B cell (primary cell): ENCODE measurements at regions not wholly inside any gene's neighbourhood (a gene's known extent, or its start where the extent isn't known, plus 50 kb on each side); places are given as distances from the start of the nearest gene placed in this dataset.
"Not testable (repeated sequence)": the region's sequence is repeated elsewhere in the genome, so short reads cannot be mapped to it uniquely, and the experiment has no call there.

Experiments used
- ATAC-seq: fragments of 200-7000 bp; cut with Tn5 transposase; one replicate; pipeline ENCODE4 v1.10.0; 2021; ENCODE audit warnings: low read depth, mild to moderate bottlenecking, moderate number of reproducible peaks, moderate library complexity
- CTCF ChIA-PET: fragments of 350-600 bp; sonication (Branson Sonifier 250); formaldehyde crosslinking; loops from one replicate; lab custom pipeline; 2021; ENCODE audit warnings: antibody characterized with exemption, inconsistent platforms; lab: Charles Lee
- POLR2A ChIA-PET: fragments of 350-600 bp; sonication (Branson Sonifier 250); formaldehyde crosslinking; loops from one replicate; lab custom pipeline; 2021; ENCODE audit warnings: antibody characterized with exemption; lab: Charles Lee
- DNase-seq: peaks from one replicate; pipeline ENCODE4 v3.0.0; 2013
- H2AFZ ChIP-seq: 2 replicates; pipeline ENCODE4 v1.6.1; 2012; ENCODE audit warnings: mild to moderate bottlenecking, low read depth, low read length; ENCODE audit not compliant: insufficient read depth, poor library complexity, severe bottlenecking
- H3K27ac ChIP-seq, 2 donors: 1 replicate in 1 of 2; 2 replicates in 1 of 2; pipeline ENCODE4 v1.5.1; 2012 to 2013; ENCODE audit warnings: low read length in 2 of 2, mild to moderate bottlenecking in 2 of 2, moderate library complexity in 1 of 2
- H3K27me3 ChIP-seq, 4 experiments: fragments of 200-600 bp in 1 of 4; sonication (generic) in 1 of 4; replicated peaks in 1 of 4; 1 replicate in 2 of 4; 2 replicates in 2 of 4; pipeline versions ENCODE4 v1.6.1 to v1.7.0; 2013 to 2016; ENCODE audit warnings: low read length in 3 of 4, mild to moderate bottlenecking in 2 of 4, mixed read lengths in 1 of 4, moderate library complexity in 1 of 4; ENCODE audit not compliant: insufficient read depth in 4 of 4, control insufficient read depth in 3 of 4; ENCODE audit errors: control extremely low read depth in 1 of 4
- H3K36me3 ChIP-seq, 2 experiments: replicated peaks in 1 of 2; 1 replicate in 1 of 2; 2 replicates in 1 of 2; pipeline versions ENCODE4 v1.6.1 to v1.7.1; 2013; ENCODE audit warnings: low read length in 1 of 2; ENCODE audit not compliant: insufficient read depth in 2 of 2, control insufficient read depth in 1 of 2; ENCODE audit errors: control extremely low read depth in 1 of 2, extremely low read depth in 1 of 2
- H3K4me1 ChIP-seq, 2 donors: fragments of 200-600 bp in 1 of 2; sonication (generic) in 1 of 2; 1 replicate in 1 of 2; 2 replicates in 1 of 2; pipeline versions ENCODE4 v1.5.1 to v1.6.1; 2013 to 2017; ENCODE audit warnings: low read length in 2 of 2; ENCODE audit not compliant: control insufficient read depth in 2 of 2, insufficient read depth in 2 of 2
- H3K4me2 ChIP-seq: replicated peaks from 2 replicates; pipeline ENCODE3; 2012; ENCODE audit warnings: mild to moderate bottlenecking, low read depth, low read length; ENCODE audit not compliant: poor library complexity, severe bottlenecking
- H3K4me3 ChIP-seq, 5 experiments: fragments of 200-600 bp in 1 of 5; sonication (generic) in 1 of 5; 1 replicate in 3 of 5; 2 replicates in 2 of 5; pipeline versions ENCODE4 v1.5.1 to v1.7.0; 2011 to 2016; ENCODE audit warnings: low read length in 4 of 5, mild to moderate bottlenecking in 4 of 5, low read depth in 2 of 5, control low read depth in 1 of 5, moderate library complexity in 1 of 5; ENCODE audit not compliant: insufficient read depth in 1 of 5; ENCODE audit errors: control extremely low read depth in 1 of 5, extremely low read depth in 1 of 5
- H3K79me2 ChIP-seq: fragments of 200-600 bp; sonication (generic); one replicate; pipeline ENCODE4 v1.6.0; 2016; ENCODE audit warnings: low read length; ENCODE audit not compliant: control insufficient read depth, insufficient read depth
- H3K9ac ChIP-seq: fragments of 200-600 bp; sonication (generic); 2 replicates; pipeline ENCODE4 v1.6.1; 2017; ENCODE audit warnings: mild to moderate bottlenecking, low read length, moderate library complexity
- H3K9me3 ChIP-seq, 3 donors: one replicate each; pipeline versions ENCODE4 v1.6.1 to v1.7.1; 2013; ENCODE audit warnings: low read length in 2 of 3; ENCODE audit not compliant: control insufficient read depth in 2 of 3, insufficient read depth in 1 of 3; ENCODE audit errors: control extremely low read depth in 1 of 3
- H4K20me1 ChIP-seq: 2 replicates; pipeline ENCODE4 v1.6.0; 2012; ENCODE audit warnings: mild to moderate bottlenecking, low read length; ENCODE audit not compliant: insufficient read depth, control insufficient read depth, poor library complexity, severe bottlenecking
- H3K27ac Mint-ChIP-seq: one replicate; pipeline ENCODE4 v1.8.0; 2021; ENCODE audit warnings: mixed read lengths
- H3K27me3 Mint-ChIP-seq: one replicate; pipeline ENCODE4 v1.8.0; 2021; ENCODE audit warnings: mixed read lengths
- H3K4me1 Mint-ChIP-seq: one replicate; pipeline ENCODE4 v1.8.0; 2021; ENCODE audit warnings: mixed read lengths
- H3K4me3 Mint-ChIP-seq: one replicate; pipeline ENCODE4 v1.8.0; 2021; ENCODE audit warnings: mixed read lengths
- H3K9me3 Mint-ChIP-seq: one replicate; pipeline ENCODE4 v1.8.0; 2022; ENCODE audit warnings: mixed read lengths; ENCODE audit not compliant: insufficient read depth
- EZH2 ChIP-seq: IDR thresholded peaks from 2 replicates; pipeline ENCODE4 v1.6.1; 2012; ENCODE audit warnings: borderline replicate concordance, low read depth, mild to moderate bottlenecking, moderate library complexity, low read length; ENCODE audit not compliant: insufficient read depth, poor library complexity, severe bottlenecking
- WGBS: methylation state at CpG from one replicate; pipeline ENCODE4 v1.1.5; 2013; ENCODE audit warnings: missing lambda C conversion rate; ENCODE audit not compliant: insufficient coverage; 5-methylcytosine and 5-hydroxymethylcytosine counted together
- intact Hi-C: fragments of 100-400 bp; cut with micrococcal nuclease; formaldehyde crosslinking; loops from one replicate; pipeline ENCODE4 v1.10.0; 2022
- TF ChIP-seq, protein P1 (sequence below): fragments of 200-600 bp; IDR thresholded peaks from one replicate; pipeline ENCODE4 v1.8.0; 2022; ENCODE audit warnings: antibody characterized with exemption, mild to moderate bottlenecking

DNA sequence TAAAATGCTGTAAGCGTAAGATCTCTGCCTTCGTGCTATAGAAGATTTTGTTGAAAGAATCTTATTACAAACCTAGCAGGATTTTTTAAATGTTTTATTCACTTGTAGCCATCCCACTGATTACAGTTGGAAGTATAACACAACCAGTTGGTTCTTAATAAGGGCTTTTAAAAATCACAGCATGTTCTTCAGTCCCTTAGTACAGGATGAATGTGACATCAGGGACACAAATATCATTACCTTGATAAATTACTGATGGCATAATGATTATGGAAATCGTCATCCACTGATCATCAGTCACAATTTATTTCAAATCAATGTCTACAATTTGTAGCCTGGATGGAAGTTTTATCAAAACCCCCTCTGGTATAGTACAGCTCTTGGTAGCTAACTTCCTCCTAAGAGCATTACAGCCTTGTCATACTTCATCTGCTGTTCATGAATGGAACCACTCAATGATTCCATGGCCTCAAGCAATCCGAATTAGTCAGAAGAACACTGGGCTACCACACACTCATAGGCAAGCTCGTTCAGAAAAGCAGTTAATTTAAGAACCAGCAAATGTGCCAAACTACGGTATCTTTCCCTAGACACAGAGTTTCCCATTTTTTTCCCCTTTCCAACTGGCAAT, 389.2 kb upstream of the TENM3 start:
- Histone ChIP-seq H3K27me3 (no peaks in the 10 kb centered on the region), H3K36me3 (no peaks in the 10 kb centered on the region), H2AFZ (no peak overlapping the region), H3K4me1 (no peaks in the 10 kb centered on the region), H3K79me2 (no peaks in the 10 kb centered on the region), H3K27ac (no peak overlapping the region), H3K4me3 (no peak overlapping the region), H3K9me3 (peaks cover 0 to 5% (median 0%) of the 10 kb centered on the region in 3 donors), H4K20me1 (no peaks in the 10 kb centered on the region), H3K9ac (no peak overlapping the region), H3K4me2 (no peak overlapping the region)
- Mint-ChIP-seq H3K4me1 (no peaks in the 10 kb centered on the region), H3K27me3 (no peaks in the 10 kb centered on the region), H3K9me3 (no peaks in the 10 kb centered on the region), H3K4me3 (no peak overlapping the region), H3K27ac (no peak overlapping the region)
- TF ChIP-seq EZH2: no peak
- TF ChIP-seq, protein P1, sequence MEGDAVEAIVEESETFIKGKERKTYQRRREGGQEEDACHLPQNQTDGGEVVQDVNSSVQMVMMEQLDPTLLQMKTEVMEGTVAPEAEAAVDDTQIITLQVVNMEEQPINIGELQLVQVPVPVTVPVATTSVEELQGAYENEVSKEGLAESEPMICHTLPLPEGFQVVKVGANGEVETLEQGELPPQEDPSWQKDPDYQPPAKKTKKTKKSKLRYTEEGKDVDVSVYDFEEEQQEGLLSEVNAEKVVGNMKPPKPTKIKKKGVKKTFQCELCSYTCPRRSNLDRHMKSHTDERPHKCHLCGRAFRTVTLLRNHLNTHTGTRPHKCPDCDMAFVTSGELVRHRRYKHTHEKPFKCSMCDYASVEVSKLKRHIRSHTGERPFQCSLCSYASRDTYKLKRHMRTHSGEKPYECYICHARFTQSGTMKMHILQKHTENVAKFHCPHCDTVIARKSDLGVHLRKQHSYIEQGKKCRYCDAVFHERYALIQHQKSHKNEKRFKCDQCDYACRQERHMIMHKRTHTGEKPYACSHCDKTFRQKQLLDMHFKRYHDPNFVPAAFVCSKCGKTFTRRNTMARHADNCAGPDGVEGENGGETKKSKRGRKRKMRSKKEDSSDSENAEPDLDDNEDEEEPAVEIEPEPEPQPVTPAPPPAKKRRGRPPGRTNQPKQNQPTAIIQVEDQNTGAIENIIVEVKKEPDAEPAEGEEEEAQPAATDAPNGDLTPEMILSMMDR: no peak
- intact Hi-C loops: no loop called here
- 75% methylated on average over 2 of the region's 6 CpGs for WGBS
- DNase-seq (no peak), ATAC-seq (no peak)
- CTCF ChIA-PET: no interaction called here
- POLR2A ChIA-PET: no interaction called here

DNA sequence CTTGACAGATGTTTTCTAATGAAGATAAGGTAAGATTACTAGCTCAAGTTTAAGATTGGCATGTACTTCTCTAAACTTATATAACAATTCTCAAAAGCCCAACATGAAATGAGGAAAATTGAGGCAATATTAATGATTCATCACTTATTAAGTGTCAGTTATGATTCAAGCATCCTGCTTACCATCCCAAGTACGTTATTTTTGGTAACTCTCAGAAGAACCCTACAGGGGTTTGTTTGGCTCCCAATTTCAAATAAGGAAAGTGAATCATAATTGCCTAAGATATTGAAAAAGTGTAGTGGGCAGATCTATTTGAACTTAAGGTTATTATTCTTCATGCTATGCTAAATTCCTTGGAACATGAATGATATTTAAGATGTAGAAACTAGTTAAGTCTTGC, 387.9 kb upstream of the TENM3 start:
- WGBS: no CpG with 5 or more reads among the region's 1 CpG
- H3K36me3 ChIP-seq: no peaks in the 10 kb centered on the region
- Mint-ChIP-seq H3K4me3 (no peak overlapping the region), H3K27ac (no peak overlapping the region), H3K27me3 (no peaks in the 10 kb centered on the region), H3K4me1 (no peaks in the 10 kb centered on the region), H3K9me3 (no peaks in the 10 kb centered on the region)
- no peaks in the 10 kb centered on the region for H3K4me1 ChIP-seq
- H2AFZ ChIP-seq: no peak overlapping the region
- no peak overlapping the region for H3K4me3 ChIP-seq
- H3K9me3 ChIP-seq: peaks cover 0 to 5% (median 0%) of the 10 kb centered on the region in 3 donors
- no peaks in the 10 kb centered on the region for H3K27me3 ChIP-seq
- intact Hi-C loops: no loop called here
- no peak overlapping the region for H3K27ac ChIP-seq
- TF ChIP-seq, protein P1: no peak
- TF ChIP-seq EZH2: no peak
- DNase-seq (no peak), ATAC-seq (no peak)
- no peaks in the 10 kb centered on the region for H4K20me1 ChIP-seq
- H3K4me2 ChIP-seq: no peak overlapping the region
- no peaks in the 10 kb centered on the region for H3K79me2 ChIP-seq
- H3K9ac ChIP-seq: no peak overlapping the region
- ChIA-PET CTCF (no interaction called here), POLR2A (no interaction called here)

GRCh38 chr4:181857471-181857870, 385.7 kb upstream of the TENM3 start:
- POLR2A ChIA-PET, H2AFZ ChIP-seq, H3K4me3 ChIP-seq, DNase-seq, H3K27ac Mint-ChIP-seq, H3K27me3 ChIP-seq, H3K4me2 ChIP-seq, H3K4me3 Mint-ChIP-seq, H3K79me2 ChIP-seq, intact Hi-C loops, H3K4me1 Mint-ChIP-seq, H3K27me3 Mint-ChIP-seq, CTCF ChIA-PET, H4K20me1 ChIP-seq, H3K36me3 ChIP-seq, H3K27ac ChIP-seq, H3K9ac ChIP-seq, H3K9me3 Mint-ChIP-seq, H3K9me3 ChIP-seq, ATAC-seq, H3K4me1 ChIP-seq: not testable (repeated sequence)
- no CpG with 5 or more reads among the region's 1 CpG for WGBS
